Motor neuron (in vitro differentiated cells): ENCODE measurements at regions not wholly inside any gene's neighbourhood (a gene's known extent, or its start where the extent isn't known, plus 50 kb on each side); places are given as distances from the start of the nearest gene placed in this dataset.

Experiments used
- ATAC-seq, 8 experiments: fragments of 200-7000 bp; cut with Tn5 transposase; replicated peaks in 6 of 8; 2 replicates each; pipeline ENCODE4 v1.8.0; 2021; ENCODE audit warnings: mild to moderate bottlenecking in 8 of 8, moderate library complexity in 8 of 8
- H3K27ac ChIP-seq, 2 donors: fragments of 250-450 bp; sonication (Bioruptor Pico); 2 replicates each; pipeline ENCODE4 v1.9.0; 2021; ENCODE audit warnings: antibody characterized with exemption in 2 of 2, mild to moderate bottlenecking in 2 of 2, moderate library complexity in 1 of 2
- H3K4me1 ChIP-seq, 2 donors: fragments of 250-450 bp; sonication (Bioruptor Pico); replicated peaks in 1 of 2; 2 replicates each; pipeline ENCODE4 v1.6.1; 2021; ENCODE audit warnings: antibody characterized with exemption in 2 of 2, mild to moderate bottlenecking in 2 of 2, moderate library complexity in 1 of 2
- H3K4me3 ChIP-seq, 5 donors: fragments of 250-450 bp; sonication (Bioruptor Pico); 2 replicates each; pipeline ENCODE4 v1.9.0; 2021; ENCODE audit warnings: antibody characterized with exemption in 5 of 5, mild to moderate bottlenecking in 5 of 5, moderate library complexity in 4 of 5
- WGBS, 10 experiments: fragments of 450-650 bp; shearing (Covaris generic); methylation state at CpG; one replicate each; pipeline ENCODE4 v1.0.0; 2022; 5-methylcytosine and 5-hydroxymethylcytosine counted together
- in situ Hi-C, 9 experiments: fragments of 400-800 bp; cut with MboI; loops; one replicate each; pipeline ENCODE4 v1.15.0; 2021; ENCODE audit warnings: low sequenced_read_pairs in 9 of 9, low pct_unique_long_range_greater_than_20kb in 2 of 9; ENCODE audit not compliant: unreplicated experiment in 9 of 9

GRCh38 chr3:22887664-22888291 lies 315.3 kb upstream of the UBE2E2 start:
- 8 to 63% (median 36%) methylated on average over 1 to 2 of the region's 2 CpGs for WGBS, 10 experiments
- no peak overlapping the region for H3K27ac ChIP-seq
- H3K4me1 ChIP-seq, result no peaks in the 10 kb centered on the region
- H3K4me3 ChIP-seq, result no peak overlapping the region
- in situ Hi-C loops, result no loop called here
- peak in 3 of 8 experiments; percentile 20 to 44 (median 31) for ATAC-seq

GRCh38 chr3:22893101-22893500 lies 310.0 kb upstream of the UBE2E2 start:
- Histone ChIP-seq H3K27ac (no peak overlapping the region), H3K4me3 (no peak overlapping the region), H3K4me1 (peaks cover 0 to 8% of the 10 kb centered on the region in 2 donors)
- in situ Hi-C loops, result no loop called here
- 5 to 100% (median 63%) methylated on average over 1 to 2 of the region's 2 CpGs; no CpG with 5 or more reads in 2 of the 10 experiments for WGBS, 10 experiments
- ATAC-seq, result peak in 2 of 8 experiments; percentile 87 to 91

GRCh38 chr3:22893644-22894325 lies 309.3 kb upstream of the UBE2E2 start:
- in situ Hi-C loops, result no loop called here
- H3K4me3 ChIP-seq, result no peak overlapping the region
- peak in 3 of 8 experiments; percentile 35 to 81 (median 73) for ATAC-seq
- H3K4me1 ChIP-seq, result peaks cover 0 to 8% of the 10 kb centered on the region in 2 donors
- H3K27ac ChIP-seq, result no peak overlapping the region
- WGBS, 10 experiments, result 0 to 100% (median 33%) methylated on average over 1 to 3 of the region's 3 CpGs; no CpG with 5 or more reads in 3 of the 10 experiments

- 50 to 100% (median 83%) methylated on average over 1 of the region's 1 CpG; no CpG with 5 or more reads in 4 of the 10 experiments for WGBS, 10 experiments
- ATAC-seq, result no peak
- in situ Hi-C loops, result no loop called here
- no peak overlapping the region for H3K4me3 ChIP-seq
- no peak overlapping the region for H3K27ac ChIP-seq
- H3K4me1 ChIP-seq, result peaks cover 0 to 8% of the 10 kb centered on the region in 2 donors
Measured at GRCh38 chr3:22894865-22895264, 308.3 kb upstream of the UBE2E2 start.

- Histone ChIP-seq H3K4me3 (no peak overlapping the region), H3K4me1 (peaks cover 0 to 8% of the 10 kb centered on the region in 2 donors), H3K27ac (no peak overlapping the region)
- WGBS, 10 experiments, result 47 to 100% (median 92%) methylated on average over 1 to 3 of the region's 3 CpGs; no CpG with 5 or more reads in 1 of the 10 experiments
- no peak for ATAC-seq
- in situ Hi-C loops, result no loop called here
Measured at GRCh38 chr3:22895671-22896070, 307.5 kb upstream of the UBE2E2 start.

GRCh38 chr3:22898558-22898957 lies 304.6 kb upstream of the UBE2E2 start:
- in situ Hi-C loops, result no loop called here
- ATAC-seq, result no peak
- WGBS, 10 experiments, result 80 to 100% (median 83%) methylated on average over 1 of the region's 1 CpG; no CpG with 5 or more reads in 5 of the 10 experiments
- H3K27ac ChIP-seq, result no peak overlapping the region
- no peak overlapping the region for H3K4me3 ChIP-seq
- peaks cover 0 to 8% of the 10 kb centered on the region in 2 donors for H3K4me1 ChIP-seq

- in situ Hi-C loops, result no loop called here
- Histone ChIP-seq H3K4me3 (no peak overlapping the region), H3K4me1 (peaks cover 0 to 2% of the 10 kb centered on the region in 2 donors), H3K27ac (no peak overlapping the region)
- ATAC-seq, result no peak
- WGBS, 10 experiments, result 0 to 100% (median 71%) methylated on average over 1 to 3 of the region's 4 CpGs
Measured at GRCh38 chr3:22899441-22899840, 303.7 kb upstream of the UBE2E2 start.

GRCh38 chr3:22900296-22900695 lies 302.8 kb upstream of the UBE2E2 start:
- Histone ChIP-seq H3K4me1 (no peaks in the 10 kb centered on the region), H3K4me3 (no peak overlapping the region), H3K27ac (no peak overlapping the region)
- in situ Hi-C loops, result no loop called here
- 0 to 90% (median 40%) methylated on average over 1 to 2 of the region's 2 CpGs; no CpG with 5 or more reads in 3 of the 10 experiments for WGBS, 10 experiments
- ATAC-seq, result no peak

- ATAC-seq, result no peak
- H3K27ac ChIP-seq, result no peak overlapping the region
- in situ Hi-C loops, result no loop called here
Measured at GRCh38 chr3:22901684-22902083, 301.4 kb upstream of the UBE2E2 start.

GRCh38 chr3:22907161-22907780 lies 295.9 kb upstream of the UBE2E2 start:
- Histone ChIP-seq H3K27ac (no peak overlapping the region), H3K4me3 (no peak overlapping the region), H3K4me1 (no peaks in the 10 kb centered on the region)
- in situ Hi-C loops, result no loop called here
- 33 to 100% (median 95%) methylated on average over 1 of the region's 1 CpG; no CpG with 5 or more reads in 6 of the 10 experiments for WGBS, 10 experiments
- peak in 1 of 8 experiments; percentile 58 for ATAC-seq

More at GRCh38 chr3:22901684-22902083, 301.4 kb upstream of the UBE2E2 start:
- no peak overlapping the region for H3K4me3 ChIP-seq
- no peaks in the 10 kb centered on the region for H3K4me1 ChIP-seq

GRCh38 chr3:22907796-22908195 lies 295.3 kb upstream of the UBE2E2 start:
- 17 to 100% (median 80%) methylated on average over 1 to 2 of the region's 2 CpGs; no CpG with 5 or more reads in 1 of the 10 experiments for WGBS, 10 experiments
- Histone ChIP-seq H3K27ac (no peak overlapping the region), H3K4me3 (no peak overlapping the region), H3K4me1 (no peaks in the 10 kb centered on the region)
- no peak for ATAC-seq
- in situ Hi-C loops, result no loop called here

- Histone ChIP-seq H3K4me1 (no peaks in the 10 kb centered on the region), H3K4me3 (no peak overlapping the region), H3K27ac (no peak overlapping the region)
- ATAC-seq, result no peak
- in situ Hi-C loops, result no loop called here
- WGBS, 10 experiments, result 0 to 100% (median 79%) methylated on average over 1 to 3 of the region's 3 CpGs; no CpG with 5 or more reads in 2 of the 10 experiments
Measured at GRCh38 chr3:22908989-22909507, 294.1 kb upstream of the UBE2E2 start.

GRCh38 chr3:22916933-22917332 lies 286.2 kb upstream of the UBE2E2 start:
- Histone ChIP-seq H3K4me3 (no peak overlapping the region), H3K4me1 (no peaks in the 10 kb centered on the region), H3K27ac (no peak overlapping the region)
- in situ Hi-C loops, result no loop called here
- WGBS, 10 experiments, result 0 to 100% (median 65%) methylated on average over 1 to 2 of the region's 2 CpGs; no CpG with 5 or more reads in 1 of the 10 experiments
- ATAC-seq, result no peak
